ENCODE measurements at regions not wholly inside any gene's neighbourhood (a gene's known extent, or its start where the extent isn't known, plus 50 kb on each side); places are given as distances from the start of the nearest gene placed in this dataset.

DNA sequence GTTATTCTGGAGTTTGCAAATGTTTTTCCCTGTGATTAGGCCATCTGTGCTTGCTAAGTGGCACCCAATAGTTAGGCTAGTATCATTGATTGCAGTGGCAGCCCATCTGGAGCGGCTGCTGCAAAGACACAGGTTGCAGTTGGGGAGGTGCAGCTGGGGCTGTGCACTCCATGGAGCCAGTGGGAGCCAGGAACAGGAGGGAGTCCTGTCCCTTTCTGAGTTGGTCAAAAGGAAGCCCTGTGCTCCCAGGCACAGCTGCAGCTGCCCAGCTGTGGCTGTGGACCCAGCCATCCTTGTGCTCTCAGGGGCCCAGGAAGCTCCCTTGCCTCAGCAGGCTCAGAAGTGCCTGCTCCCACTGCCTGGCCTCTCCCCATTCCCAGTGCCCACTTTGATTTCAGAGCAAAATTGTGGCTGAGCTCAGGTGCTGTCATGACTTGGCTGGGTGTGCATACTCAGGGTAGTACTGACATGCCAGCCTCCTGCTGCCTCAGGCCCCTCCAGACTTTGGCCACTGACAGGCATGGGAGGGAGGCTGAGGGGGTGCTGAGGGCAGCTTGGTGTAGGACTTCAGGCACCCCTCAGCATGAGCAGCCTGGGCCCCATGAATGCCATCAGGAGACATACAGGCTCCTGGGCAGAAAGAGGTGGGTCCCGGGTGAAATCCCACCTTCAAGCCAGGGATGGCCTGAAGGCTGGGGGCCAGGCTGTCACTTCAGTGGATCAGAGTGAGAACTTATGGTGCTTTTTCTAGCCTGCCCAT lies 270.6 kb downstream of the PCDH20 start:
- Mint-ChIP-seq H3K27me3 (ENCODE audit: unreplicated experiment) (peaks cover 1% of the 10 kb centered on the region), H3K4me1 (ENCODE audit: low read depth, unreplicated experiment) (peaks cover 8% of the 10 kb centered on the region), H3K4me3 (ENCODE audit: unreplicated experiment) (no peak overlapping the region), H3K27ac (ENCODE audit: unreplicated experiment) (no peak overlapping the region), H3K9me3 (ENCODE audit: unreplicated experiment) (peaks cover 3% of the 10 kb centered on the region), H3K36me3 (ENCODE audit: unreplicated experiment) (peaks cover 5% of the 10 kb centered on the region)
- TF ChIP-seq CTCF (IDR thresholded peaks at IDR 0.05; ENCODE audit: partially characterized antibody, unreplicated experiment): no peak
- DNase-seq: no peak

GRCh38 chr13:61144301-61144700 lies 271.3 kb downstream of the PCDH20 start:
- Mint-ChIP-seq H3K9me3 (ENCODE audit: unreplicated experiment) (peaks cover 3% of the 10 kb centered on the region), H3K27me3 (ENCODE audit: unreplicated experiment) (peaks cover 1% of the 10 kb centered on the region), H3K36me3 (ENCODE audit: unreplicated experiment) (peaks cover 5% of the 10 kb centered on the region)

GRCh38 chr13:61142506-61142905 lies 273.1 kb downstream of the PCDH20 start:
- Mint-ChIP-seq H3K4me3 (ENCODE audit: unreplicated experiment) (no peak overlapping the region), H3K4me1 (ENCODE audit: low read depth, unreplicated experiment) (peaks cover 8% of the 10 kb centered on the region), H3K9me3 (ENCODE audit: unreplicated experiment) (peaks cover 3% of the 10 kb centered on the region), H3K36me3 (ENCODE audit: unreplicated experiment) (peaks cover 5% of the 10 kb centered on the region), H3K27ac (ENCODE audit: unreplicated experiment) (no peak overlapping the region), H3K27me3 (ENCODE audit: unreplicated experiment) (peaks cover 1% of the 10 kb centered on the region)
- no peak for TF ChIP-seq CTCF (IDR thresholded peaks at IDR 0.05; ENCODE audit: partially characterized antibody, unreplicated experiment)
- no peak for DNase-seq

More at GRCh38 chr13:61144301-61144700, 271.3 kb downstream of the PCDH20 start:
- DNase-seq: no peak
- peaks cover 8% of the 10 kb centered on the region for H3K4me1 Mint-ChIP-seq (ENCODE audit: low read depth, unreplicated experiment)
- no peak overlapping the region for H3K27ac Mint-ChIP-seq (ENCODE audit: unreplicated experiment)
- no peak overlapping the region for H3K4me3 Mint-ChIP-seq (ENCODE audit: unreplicated experiment)
- no peak for TF ChIP-seq CTCF (IDR thresholded peaks at IDR 0.05; ENCODE audit: partially characterized antibody, unreplicated experiment)

- Mint-ChIP-seq H3K4me3 (ENCODE audit: unreplicated experiment) (no peak overlapping the region), H3K9me3 (ENCODE audit: unreplicated experiment) (no peaks in the 10 kb centered on the region), H3K36me3 (ENCODE audit: unreplicated experiment) (no peaks in the 10 kb centered on the region), H3K27me3 (ENCODE audit: unreplicated experiment) (no peaks in the 10 kb centered on the region), H3K4me1 (ENCODE audit: low read depth, unreplicated experiment) (peaks cover 3% of the 10 kb centered on the region), H3K27ac (ENCODE audit: unreplicated experiment) (no peak overlapping the region)
- TF ChIP-seq CTCF (IDR thresholded peaks at IDR 0.05; ENCODE audit: partially characterized antibody, unreplicated experiment): no peak
- no peak for DNase-seq
Measured at GRCh38 chr13:61138857-61139256, 276.8 kb downstream of the PCDH20 start.

- Mint-ChIP-seq H3K27ac (ENCODE audit: unreplicated experiment) (no peak overlapping the region), H3K4me3 (ENCODE audit: unreplicated experiment) (no peak overlapping the region), H3K36me3 (ENCODE audit: unreplicated experiment) (no peaks in the 10 kb centered on the region), H3K27me3 (ENCODE audit: unreplicated experiment) (no peaks in the 10 kb centered on the region), H3K4me1 (ENCODE audit: low read depth, unreplicated experiment) (no peaks in the 10 kb centered on the region), H3K9me3 (ENCODE audit: unreplicated experiment) (no peaks in the 10 kb centered on the region)
- no peak for DNase-seq
- no peak for TF ChIP-seq CTCF (IDR thresholded peaks at IDR 0.05; ENCODE audit: partially characterized antibody, unreplicated experiment)
Measured at GRCh38 chr13:61136515-61136914, 279.1 kb downstream of the PCDH20 start.
